ENCODE measurements at regions not wholly inside any gene's neighbourhood (a gene's known extent, or its start where the extent isn't known, plus 50 kb on each side); places are given as distances from the start of the nearest gene placed in this dataset.

DNA sequence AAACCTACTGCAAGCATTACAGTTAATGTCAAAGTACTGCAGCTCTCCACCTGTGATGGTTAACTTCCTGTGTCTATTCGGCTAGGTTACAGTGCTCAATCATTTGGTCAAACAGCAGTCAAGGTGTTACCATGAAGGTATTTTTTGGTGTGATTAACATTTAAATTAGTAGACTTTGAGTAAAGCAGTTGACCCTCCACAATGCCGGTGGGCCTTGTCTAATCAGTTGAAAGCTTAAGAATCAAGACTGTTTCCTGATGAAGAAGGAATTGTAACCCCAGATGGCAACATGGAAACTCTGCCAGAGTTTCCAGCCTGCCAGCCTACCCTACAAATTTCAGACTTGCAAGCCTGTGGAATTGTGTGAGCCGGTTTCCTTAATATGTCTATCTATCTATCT, 683.9 kb downstream of the BRD1 start:
- Histone ChIP-seq H3K9ac (ENCODE audit: low read length) (no peak overlapping the region), H4K20me1 (ENCODE audit: insufficient read depth) (no peaks in the 10 kb centered on the region), H3K4me1 (ENCODE audit: control insufficient read depth in 1 of 2, insufficient read depth in 2 of 2, low read length in 2 of 2) (no peaks in the 10 kb centered on the region), H3K27ac (ENCODE audit: low read depth, low read length) (no peak overlapping the region), H3K4me2 (ENCODE audit: low read length) (no peak overlapping the region), H3K79me2 (ENCODE audit: insufficient read depth, low read length) (no peaks in the 10 kb centered on the region), H3K9me2 (ENCODE audit: insufficient read depth) (no peaks in the 10 kb centered on the region), H3K36me3 (ENCODE audit: control insufficient read depth in 1 of 2, insufficient read depth in 2 of 2, low read length in 2 of 2) (no peaks in the 10 kb centered on the region), H2AFZ (ENCODE audit: low read depth, low read length, poor library complexity, severe bottlenecking) (no peak overlapping the region), H3K27me3 (ENCODE audit: insufficient read depth, low read length) (peaks cover 72% of the 10 kb centered on the region), H3K4me3 (replicated peaks in 1 of 2; ENCODE audit: low read depth in 1 of 2, low read length in 2 of 2) (no peak overlapping the region), H3K9me3 (ENCODE audit: control insufficient read depth in 1 of 2, insufficient read depth in 1 of 2, low read depth in 1 of 2, low read length in 2 of 2) (no peaks in the 10 kb centered on the region)
- no peak for DNase-seq (ENCODE audit: low read depth, low spot score)
- POLR2A ChIA-PET = no interaction called here
- TF ChIP-seq ELF1 (IDR thresholded peaks at IDR 0.05; ENCODE audit: borderline replicate concordance, low read depth) (no peak), SP1 (IDR thresholded peaks at IDR 0.05; ENCODE audit: low read depth) (no peak), YY1 (IDR thresholded peaks at IDR 0.05; ENCODE audit: extremely low read depth, insufficient replicate concordance, low read depth, low read length) (no peak), RAD21 (IDR thresholded peaks at IDR 0.05; ENCODE audit: low read depth) (no peak)
- CTCF ChIA-PET = no interaction called here
- RAD21 ChIA-PET (ENCODE audit: low non-redundant PET in 1 of 2, low total read pairs in 2 of 2, uncharacterized antibody in 2 of 2, unreplicated experiment in 2 of 2) = no interaction called here
- no peak for ATAC-seq
- intact Hi-C loops (cut with micrococcal nuclease) = no loop called here
- BruUV-seq (replicated peaks) = no TSS peak

DNA sequence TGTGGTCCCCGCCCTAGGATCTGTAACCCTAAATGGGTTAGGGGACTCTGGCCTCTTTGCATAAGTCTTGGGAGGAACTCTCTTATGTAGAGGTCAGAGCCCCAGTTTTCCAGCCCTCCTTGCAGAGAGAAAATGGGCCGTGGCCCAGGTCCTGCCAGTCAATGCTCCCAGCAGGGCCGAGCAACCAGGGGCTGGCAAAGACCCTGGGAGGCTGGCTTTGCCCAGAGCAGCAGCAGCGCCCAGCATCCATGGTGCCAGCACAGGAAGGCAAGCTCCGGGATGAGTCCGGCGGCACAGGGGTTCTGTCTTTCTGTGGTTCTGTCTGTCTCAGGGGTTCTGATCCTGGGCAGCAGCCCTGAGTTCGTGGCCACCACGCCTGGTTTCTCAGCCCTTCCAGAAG, 684.8 kb downstream of the BRD1 start:
- no peak overlapping the region for H3K4me3 ChIP-seq (replicated peaks in 1 of 2; ENCODE audit: low read depth in 1 of 2, low read length in 2 of 2)
- H3K27ac ChIP-seq (ENCODE audit: low read depth, low read length) = no peak overlapping the region
- ChIA-PET POLR2A (no interaction called here), CTCF (no interaction called here), RAD21 (ENCODE audit: low non-redundant PET in 1 of 2, low total read pairs in 2 of 2, uncharacterized antibody in 2 of 2, unreplicated experiment in 2 of 2) (no interaction called here)
- no peaks in the 10 kb centered on the region for H3K36me3 ChIP-seq (ENCODE audit: control insufficient read depth in 1 of 2, insufficient read depth in 2 of 2, low read length in 2 of 2)
- H3K9ac ChIP-seq (ENCODE audit: low read length) = no peak overlapping the region
- BruUV-seq (replicated peaks) = no TSS peak
- peaks cover 67% of the 10 kb centered on the region for H3K27me3 ChIP-seq (ENCODE audit: insufficient read depth, low read length)
- H3K9me2 ChIP-seq (ENCODE audit: insufficient read depth) = no peaks in the 10 kb centered on the region
- no peak overlapping the region for H3K4me2 ChIP-seq (ENCODE audit: low read length)
- H3K9me3 ChIP-seq (ENCODE audit: control insufficient read depth in 1 of 2, insufficient read depth in 1 of 2, low read depth in 1 of 2, low read length in 2 of 2) = no peaks in the 10 kb centered on the region
- H2AFZ ChIP-seq (ENCODE audit: low read depth, low read length, poor library complexity, severe bottlenecking) = no peak overlapping the region
- no peaks in the 10 kb centered on the region for H3K4me1 ChIP-seq (ENCODE audit: control insufficient read depth in 1 of 2, insufficient read depth in 2 of 2, low read length in 2 of 2)
- DNase-seq (ENCODE audit: low read depth, low spot score) = no peak
- no peaks in the 10 kb centered on the region for H4K20me1 ChIP-seq (ENCODE audit: insufficient read depth)
- TF ChIP-seq ZFX (IDR thresholded peaks at IDR 0.05) (no peak), SIN3A (IDR thresholded peaks at IDR 0.05; ENCODE audit: low read depth) (no peak), POLR2A (IDR thresholded peaks at IDR 0.05; ENCODE audit: borderline replicate concordance, extremely low read depth, insufficient read depth, insufficient read length) (no peak), CBX3 (IDR thresholded peaks at IDR 0.05; ENCODE audit: low read depth) (no peak), CEBPB (IDR thresholded peaks at IDR 0.05; ENCODE audit: low read depth) (no peak), EZH2 (IDR thresholded peaks at IDR 0.05) (no peak), EZH2phosphoT487 (IDR thresholded peaks at IDR 0.05; ENCODE audit: borderline replicate concordance) (no peak), FOSL1 (IDR thresholded peaks at IDR 0.05; ENCODE audit: low read depth) (no peak), JUND (IDR thresholded peaks at IDR 0.05) (no peak), ZNF274 (IDR thresholded peaks at IDR 0.05; ENCODE audit: low read depth, low read length) (no peak), POLR2AphosphoS5 (IDR thresholded peaks at IDR 0.05; ENCODE audit: low read depth, low read length) (no peak)
- TF ChIP-seq, protein P1, sequence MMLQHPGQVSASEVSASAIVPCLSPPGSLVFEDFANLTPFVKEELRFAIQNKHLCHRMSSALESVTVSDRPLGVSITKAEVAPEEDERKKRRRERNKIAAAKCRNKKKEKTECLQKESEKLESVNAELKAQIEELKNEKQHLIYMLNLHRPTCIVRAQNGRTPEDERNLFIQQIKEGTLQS (IDR thresholded peaks at IDR 0.05) = no peak
- TF ChIP-seq, protein P2, sequence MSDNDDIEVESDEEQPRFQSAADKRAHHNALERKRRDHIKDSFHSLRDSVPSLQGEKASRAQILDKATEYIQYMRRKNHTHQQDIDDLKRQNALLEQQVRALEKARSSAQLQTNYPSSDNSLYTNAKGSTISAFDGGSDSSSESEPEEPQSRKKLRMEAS (IDR thresholded peaks at IDR 0.05) = no peak
- TF ChIP-seq, protein P3, sequence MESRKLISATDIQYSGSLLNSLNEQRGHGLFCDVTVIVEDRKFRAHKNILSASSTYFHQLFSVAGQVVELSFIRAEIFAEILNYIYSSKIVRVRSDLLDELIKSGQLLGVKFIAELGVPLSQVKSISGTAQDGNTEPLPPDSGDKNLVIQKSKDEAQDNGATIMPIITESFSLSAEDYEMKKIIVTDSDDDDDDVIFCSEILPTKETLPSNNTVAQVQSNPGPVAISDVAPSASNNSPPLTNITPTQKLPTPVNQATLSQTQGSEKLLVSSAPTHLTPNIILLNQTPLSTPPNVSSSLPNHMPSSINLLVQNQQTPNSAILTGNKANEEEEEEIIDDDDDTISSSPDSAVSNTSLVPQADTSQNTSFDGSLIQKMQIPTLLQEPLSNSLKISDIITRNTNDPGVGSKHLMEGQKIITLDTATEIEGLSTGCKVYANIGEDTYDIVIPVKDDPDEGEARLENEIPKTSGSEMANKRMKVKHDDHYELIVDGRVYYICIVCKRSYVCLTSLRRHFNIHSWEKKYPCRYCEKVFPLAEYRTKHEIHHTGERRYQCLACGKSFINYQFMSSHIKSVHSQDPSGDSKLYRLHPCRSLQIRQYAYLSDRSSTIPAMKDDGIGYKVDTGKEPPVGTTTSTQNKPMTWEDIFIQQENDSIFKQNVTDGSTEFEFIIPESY (IDR thresholded peaks at IDR 0.05; ENCODE audit: extremely low read depth, insufficient replicate concordance, low read length) = no peak
- TF ChIP-seq, protein P4, sequence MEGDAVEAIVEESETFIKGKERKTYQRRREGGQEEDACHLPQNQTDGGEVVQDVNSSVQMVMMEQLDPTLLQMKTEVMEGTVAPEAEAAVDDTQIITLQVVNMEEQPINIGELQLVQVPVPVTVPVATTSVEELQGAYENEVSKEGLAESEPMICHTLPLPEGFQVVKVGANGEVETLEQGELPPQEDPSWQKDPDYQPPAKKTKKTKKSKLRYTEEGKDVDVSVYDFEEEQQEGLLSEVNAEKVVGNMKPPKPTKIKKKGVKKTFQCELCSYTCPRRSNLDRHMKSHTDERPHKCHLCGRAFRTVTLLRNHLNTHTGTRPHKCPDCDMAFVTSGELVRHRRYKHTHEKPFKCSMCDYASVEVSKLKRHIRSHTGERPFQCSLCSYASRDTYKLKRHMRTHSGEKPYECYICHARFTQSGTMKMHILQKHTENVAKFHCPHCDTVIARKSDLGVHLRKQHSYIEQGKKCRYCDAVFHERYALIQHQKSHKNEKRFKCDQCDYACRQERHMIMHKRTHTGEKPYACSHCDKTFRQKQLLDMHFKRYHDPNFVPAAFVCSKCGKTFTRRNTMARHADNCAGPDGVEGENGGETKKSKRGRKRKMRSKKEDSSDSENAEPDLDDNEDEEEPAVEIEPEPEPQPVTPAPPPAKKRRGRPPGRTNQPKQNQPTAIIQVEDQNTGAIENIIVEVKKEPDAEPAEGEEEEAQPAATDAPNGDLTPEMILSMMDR (IDR thresholded peaks at IDR 0.05 in 2 of 3, conservative IDR thresholded peaks at IDR 0.05 in 1 of 3; ENCODE audit: borderline replicate concordance in 1 of 3, insufficient read depth in 1 of 3, low read depth in 2 of 3, low read length in 2 of 3) = no peak
- ATAC-seq = no peak
- H3K79me2 ChIP-seq (ENCODE audit: insufficient read depth, low read length) = no peaks in the 10 kb centered on the region
- intact Hi-C loops (cut with micrococcal nuclease) = no loop called here
